ENCODE measurements at regions not wholly inside any gene's neighbourhood (a gene's known extent, or its start where the extent isn't known, plus 50 kb on each side); places are given as distances from the start of the nearest gene placed in this dataset.

DNA sequence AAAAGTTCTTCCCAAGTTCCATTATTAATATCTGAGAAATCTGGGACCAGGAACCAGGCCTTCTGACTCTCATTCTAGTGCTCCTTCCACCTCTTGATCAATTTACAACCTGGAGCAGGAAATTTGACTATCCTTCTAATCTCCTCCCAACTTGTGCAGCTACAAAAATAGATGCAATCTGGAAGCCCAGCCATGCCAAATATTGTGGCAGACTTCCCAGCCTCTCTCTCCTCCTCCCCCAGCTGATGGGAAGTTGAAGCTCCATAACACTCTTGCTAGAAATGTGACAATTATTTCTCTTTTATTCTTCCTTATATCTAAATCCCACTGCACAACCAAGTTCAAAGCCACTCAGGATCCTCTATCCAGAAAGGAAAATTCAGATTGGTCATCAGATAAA lies 252.1 kb downstream of the SEC61B start:
- Histone ChIP-seq H2BK120ac (ENCODE audit: low read depth, low read length, poor library complexity, severe bottlenecking) (no peak overlapping the region), H3K27ac (ENCODE audit: insufficient read length, low read depth, low read length) (no peak overlapping the region), H3K56ac (ENCODE audit: insufficient read length, low read depth, low read length) (no peak overlapping the region), H3K79me2 (ENCODE audit: insufficient read depth, low read length) (no peaks in the 10 kb centered on the region), H4K91ac (ENCODE audit: insufficient read length, low read depth, low read length) (no peak overlapping the region), H3K4me1 (ENCODE audit: insufficient read depth, low read length) (no peaks in the 10 kb centered on the region), H4K8ac (replicated peaks; ENCODE audit: insufficient read length, low read depth, low read length) (no peak overlapping the region), H2BK5ac (ENCODE audit: insufficient read length, low read length) (no peak overlapping the region), H2BK20ac (ENCODE audit: low read depth, low read length, poor library complexity, severe bottlenecking) (no peak overlapping the region), H3K23ac (ENCODE audit: insufficient read length, low read depth, low read length) (no peak overlapping the region), H3K9ac (ENCODE audit: extremely low read depth, insufficient read length, low read length) (no peak overlapping the region), H3K18ac (ENCODE audit: insufficient read length, low read depth, low read length) (no peak overlapping the region), H4K5ac (ENCODE audit: insufficient read length, low read depth, low read length) (no peak overlapping the region), H3K79me1 (ENCODE audit: insufficient read depth, low read depth, low read length, poor library complexity, severe bottlenecking) (no peaks in the 10 kb centered on the region), H2BK15ac (ENCODE audit: low read depth, low read length) (no peak overlapping the region), H2AFZ (ENCODE audit: low read length) (no peak overlapping the region), H3K14ac (ENCODE audit: insufficient read depth, low read length) (no peak overlapping the region), H4K20me1 (ENCODE audit: control insufficient read depth, insufficient read depth, insufficient read length) (no peaks in the 10 kb centered on the region), H3K23me2 (ENCODE audit: insufficient read length, low read depth, low read length, poor library complexity, severe bottlenecking) (no peaks in the 10 kb centered on the region), H2AK5ac (ENCODE audit: insufficient read length, low read length) (no peak overlapping the region), H2BK12ac (ENCODE audit: insufficient read length, low read depth, low read length) (no peak overlapping the region), H3T11ph (ENCODE audit: low read length) (no peak overlapping the region), H3K4me2 (ENCODE audit: insufficient read depth, insufficient read length, low read length) (no peak overlapping the region), H3K27me3 (ENCODE audit: insufficient read depth, low read length) (no peaks in the 10 kb centered on the region), H3K9me3 (ENCODE audit: control insufficient read depth, low read depth, low read length) (no peaks in the 10 kb centered on the region), H3K4ac (ENCODE audit: low read depth, low read length) (no peak overlapping the region)
- Mint-ChIP-seq H3K4me3 (no peak overlapping the region), H3K9me3 (no peaks in the 10 kb centered on the region), H3K36me3 (ENCODE audit: insufficient read depth in 1 of 3, low read depth in 3 of 3) (no peaks in the 10 kb centered on the region), H3K27ac (no peak overlapping the region), H3K4me1 (peaks cover 14 to 15% of the 10 kb centered on the region in 2 experiments), H3K27me3 (ENCODE audit: low read depth) (no peaks in the 10 kb centered on the region; the same call in none of the 2 replicates)
- TF ChIP-seq, protein P1, sequence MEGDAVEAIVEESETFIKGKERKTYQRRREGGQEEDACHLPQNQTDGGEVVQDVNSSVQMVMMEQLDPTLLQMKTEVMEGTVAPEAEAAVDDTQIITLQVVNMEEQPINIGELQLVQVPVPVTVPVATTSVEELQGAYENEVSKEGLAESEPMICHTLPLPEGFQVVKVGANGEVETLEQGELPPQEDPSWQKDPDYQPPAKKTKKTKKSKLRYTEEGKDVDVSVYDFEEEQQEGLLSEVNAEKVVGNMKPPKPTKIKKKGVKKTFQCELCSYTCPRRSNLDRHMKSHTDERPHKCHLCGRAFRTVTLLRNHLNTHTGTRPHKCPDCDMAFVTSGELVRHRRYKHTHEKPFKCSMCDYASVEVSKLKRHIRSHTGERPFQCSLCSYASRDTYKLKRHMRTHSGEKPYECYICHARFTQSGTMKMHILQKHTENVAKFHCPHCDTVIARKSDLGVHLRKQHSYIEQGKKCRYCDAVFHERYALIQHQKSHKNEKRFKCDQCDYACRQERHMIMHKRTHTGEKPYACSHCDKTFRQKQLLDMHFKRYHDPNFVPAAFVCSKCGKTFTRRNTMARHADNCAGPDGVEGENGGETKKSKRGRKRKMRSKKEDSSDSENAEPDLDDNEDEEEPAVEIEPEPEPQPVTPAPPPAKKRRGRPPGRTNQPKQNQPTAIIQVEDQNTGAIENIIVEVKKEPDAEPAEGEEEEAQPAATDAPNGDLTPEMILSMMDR (conservative IDR thresholded peaks at IDR 0.05), result no peak
- DNase-seq, result no peak
